Prostate gland (tissue), 2 donors: ENCODE measurements at regions not wholly inside any gene's neighbourhood (a gene's known extent, or its start where the extent isn't known, plus 50 kb on each side); places are given as distances from the start of the nearest gene placed in this dataset.
"Not testable (repeated sequence)": the region's sequence is repeated elsewhere in the genome, so short reads cannot be mapped to it uniquely, and the experiment has no call there.

Experiments used
- DNase-seq: peaks from one replicate; pipeline ENCODE4 v3.0.0-alpha.2; 2019; ENCODE audit warnings: low spot score
- H3K27ac ChIP-seq, 2 donors: fragments of 200-600 bp; sonication (generic); 2 replicates each; pipeline ENCODE4 v1.5.1; 2017 to 2019
- H3K27me3 ChIP-seq: fragments of 200-600 bp; sonication (generic); replicated peaks from 2 replicates; pipeline ENCODE4 v1.5.1; 2019; ENCODE audit not compliant: insufficient read depth
- H3K36me3 ChIP-seq, 2 donors: fragments of 200-600 bp; sonication (generic); 1 replicate in 1 of 2; 2 replicates in 1 of 2; pipeline versions ENCODE4 v1.5.1 to v1.8.1; 2017 to 2019
- H3K4me1 ChIP-seq: fragments of 200-600 bp; sonication (generic); replicated peaks from 2 replicates; pipeline ENCODE4 v1.5.1; 2019
- H3K4me3 ChIP-seq, 2 donors: fragments of 200-600 bp; sonication (generic); 2 replicates each; pipeline ENCODE4 v1.5.1; 2017 to 2019
- H3K9me3 ChIP-seq: fragments of 200-600 bp; sonication (generic); 2 replicates; pipeline ENCODE4 v1.5.1; 2017
- WGBS: methylation state at CpG from one replicate; pipeline ENCODE4 v1.1.5; 2018; 5-methylcytosine and 5-hydroxymethylcytosine counted together
- intact Hi-C: fragments of 100-400 bp; cut with DNase I; formaldehyde crosslinking; loops from one replicate; pipeline ENCODE4 v1.14.2; 2022

- WGBS = 89% methylated on average over 16 of the region's 16 CpGs
- H3K27me3 ChIP-seq, intact Hi-C loops, H3K4me3 ChIP-seq, H3K27ac ChIP-seq, H3K4me1 ChIP-seq, DNase-seq, H3K36me3 ChIP-seq, H3K9me3 ChIP-seq: not testable (repeated sequence)
Observed at GRCh38 chr16:29173371-29174305, 188.8 kb downstream of the LAT start.

- H3K9me3 ChIP-seq, H3K27me3 ChIP-seq, H3K4me1 ChIP-seq, DNase-seq, intact Hi-C loops, H3K36me3 ChIP-seq, H3K4me3 ChIP-seq, H3K27ac ChIP-seq: not testable (repeated sequence)
- 96% methylated on average over 7 of the region's 7 CpGs for WGBS
Observed at GRCh38 chr16:29172098-29172724, 187.4 kb downstream of the LAT start.

- intact Hi-C loops, DNase-seq, H3K4me1 ChIP-seq, H3K36me3 ChIP-seq, H3K4me3 ChIP-seq, H3K9me3 ChIP-seq, H3K27me3 ChIP-seq, H3K27ac ChIP-seq: not testable (repeated sequence)
- 96% methylated on average over 6 of the region's 6 CpGs for WGBS
Observed at GRCh38 chr16:29171296-29171695, 186.4 kb downstream of the LAT start.

- DNase-seq, H3K27ac ChIP-seq: not testable (repeated sequence)
- WGBS = 73% methylated on average over 20 of the region's 20 CpGs
Observed at GRCh38 chr16:29170393-29171119, 185.7 kb downstream of the LAT start.

GRCh38 chr16:29169295-29169994 is 184.6 kb downstream of the LAT start:
- H3K4me3 ChIP-seq, H3K4me1 ChIP-seq, H3K9me3 ChIP-seq, H3K36me3 ChIP-seq, H3K27me3 ChIP-seq, intact Hi-C loops, DNase-seq, H3K27ac ChIP-seq: not testable (repeated sequence)
- WGBS = 75% methylated on average over 12 of the region's 16 CpGs

More at GRCh38 chr16:29170393-29171119, 185.7 kb downstream of the LAT start:
- H3K27me3 ChIP-seq, H3K4me3 ChIP-seq, H3K9me3 ChIP-seq, H3K36me3 ChIP-seq, intact Hi-C loops, H3K4me1 ChIP-seq: not testable (repeated sequence)

- 77% methylated on average over 13 of the region's 13 CpGs for WGBS
- H3K36me3 ChIP-seq, DNase-seq, H3K4me1 ChIP-seq, H3K4me3 ChIP-seq, intact Hi-C loops, H3K9me3 ChIP-seq, H3K27me3 ChIP-seq, H3K27ac ChIP-seq: not testable (repeated sequence)
Observed at GRCh38 chr16:29168515-29169259, 183.8 kb downstream of the LAT start.

- H3K4me1 ChIP-seq, H3K36me3 ChIP-seq, H3K27ac ChIP-seq, H3K27me3 ChIP-seq, intact Hi-C loops, DNase-seq, H3K4me3 ChIP-seq, H3K9me3 ChIP-seq: not testable (repeated sequence)
- 66% methylated on average over 6 of the region's 8 CpGs for WGBS
Observed at GRCh38 chr16:29164442-29165089, 179.7 kb downstream of the LAT start.

GRCh38 chr16:29160171-29160570 is 175.3 kb downstream of the LAT start:
- 95% methylated on average over 25 of the region's 25 CpGs for whole genome bisulfite sequencing
- H3K27me3 ChIP-seq, H3K36me3 ChIP-seq, H3K4me1 ChIP-seq, H3K4me3 ChIP-seq, H3K27ac ChIP-seq, H3K9me3 ChIP-seq, DNase-seq, intact Hi-C loops: not testable (repeated sequence)

- H3K27ac ChIP-seq, DNase-seq, H3K27me3 ChIP-seq, H3K9me3 ChIP-seq, H3K36me3 ChIP-seq, H3K4me1 ChIP-seq, intact Hi-C loops, H3K4me3 ChIP-seq: not testable (repeated sequence)
- WGBS = 92% methylated on average over 11 of the region's 11 CpGs
Observed at GRCh38 chr16:29159603-29160002, 174.8 kb downstream of the LAT start.
